HepG2 (cell line): ENCODE measurements at regions not wholly inside any gene's neighbourhood (a gene's known extent, or its start where the extent isn't known, plus 50 kb on each side); places are given as distances from the start of the nearest gene placed in this dataset.
A peak's percentile ranks its signal among the peaks of the same experiment; 100 is the strongest.

Experiments
- ARNTL ChIP-seq: sonication (generic); formaldehyde crosslinking; IDR thresholded peaks from 2 replicates; pipeline ENCODE4 v1.4.0; 2020; ENCODE audit warnings: mild to moderate bottlenecking, missing genetic modification reagents
- BHLHE40 ChIP-seq: IDR thresholded peaks from 2 replicates; pipeline ENCODE4 v1.6.1; 2011; ENCODE audit warnings: low read length, improper control_type of control experiment
- CREM ChIP-seq, 2 experiments: sonication (generic) in 1 of 2; formaldehyde crosslinking in 1 of 2; IDR thresholded peaks; 2 replicates each; pipeline versions ENCODE4 v1.4.0 to v1.6.1; 2016 to 2020; ENCODE audit warnings: antibody characterized with exemption in 1 of 2, mild to moderate bottlenecking in 1 of 2, missing genetic modification reagents in 1 of 2
- CSRNP2 ChIP-seq: sonication (generic); formaldehyde crosslinking; conservative IDR thresholded peaks from 2 replicates; pipeline ENCODE4 v1.8.0; 2022; ENCODE audit warnings: low read depth, missing genetic modification reagents
- DBP ChIP-seq: sonication (generic); formaldehyde crosslinking; IDR thresholded peaks from 2 replicates; pipeline ENCODE4 v1.4.0; 2020; ENCODE audit warnings: missing genetic modification reagents; ENCODE audit errors: not compliant biosample characterization
- FOXP1 ChIP-seq, 2 experiments: fragments of 450-650 bp in 1 of 2; IDR thresholded peaks; 2 replicates each; pipeline ENCODE4 v1.6.1; 2017 to 2018; ENCODE audit warnings: antibody characterized with exemption in 1 of 2
- HMGXB3 ChIP-seq: sonication (generic); formaldehyde crosslinking; IDR thresholded peaks from 2 replicates; pipeline ENCODE4 v1.4.0; 2020; ENCODE audit warnings: missing genetic modification reagents, borderline replicate concordance
- HOMEZ ChIP-seq: IDR thresholded peaks from 2 replicates; pipeline ENCODE4 v1.6.1; 2016; ENCODE audit warnings: low read depth
- MXI1 ChIP-seq: IDR thresholded peaks from 3 replicates; pipeline ENCODE4 v1.6.1; 2012; ENCODE audit warnings: low read depth, low read length, inconsistent platforms, borderline replicate concordance
- NONO ChIP-seq, 2 experiments: fragments of 450-650 bp in 1 of 2; sonication (generic) in 1 of 2; formaldehyde crosslinking in 1 of 2; IDR thresholded peaks in 1 of 2; conservative IDR thresholded peaks in 1 of 2; 2 replicates each; pipeline versions ENCODE4 v1.6.1 to v1.8.0; 2017 to 2022; ENCODE audit warnings: mild to moderate bottlenecking in 1 of 2, missing genetic modification reagents in 1 of 2, moderate library complexity in 1 of 2
- PREB ChIP-seq: sonication (generic); formaldehyde crosslinking; IDR thresholded peaks from 2 replicates; pipeline ENCODE4 v1.4.0; 2020; ENCODE audit warnings: missing genetic modification reagents
- TFE3 ChIP-seq: IDR thresholded peaks from 2 replicates; pipeline ENCODE4 v1.6.1; 2016
- ZEB1 ChIP-seq: IDR thresholded peaks from 2 replicates; pipeline ENCODE4 v1.6.1; 2012; ENCODE audit warnings: mild to moderate bottlenecking, low read depth, inconsistent platforms; ENCODE audit not compliant: insufficient replicate concordance
- ZMYM3 ChIP-seq: sonication (generic); formaldehyde crosslinking; IDR thresholded peaks from 2 replicates; pipeline ENCODE4 v1.5.1; 2020; ENCODE audit warnings: mild to moderate bottlenecking, missing genetic modification reagents
- ZNF431 ChIP-seq: sonication (generic); formaldehyde crosslinking; IDR thresholded peaks from 2 replicates; pipeline ENCODE4 v1.9.0; 2022; ENCODE audit warnings: missing genetic modification reagents, low read depth, mild to moderate bottlenecking, borderline replicate concordance
- ZNF576 ChIP-seq: sonication (generic); formaldehyde crosslinking; IDR thresholded peaks from 2 replicates; pipeline ENCODE4 v1.4.0; 2020; ENCODE audit warnings: mild to moderate bottlenecking, missing genetic modification reagents

- TF ChIP-seq HMGXB3 (no peak), ZEB1 (no peak), NONO (IDR thresholded peaks at IDR 0.05) (no peak), NONO (CRISPR knock-in tag; conservative IDR thresholded peaks at IDR 0.05) (no peak), BHLHE40 (peak; percentile 45; the same call in 1 of the 2 replicates), ZNF576 (CRISPR knock-in tag) (no peak), CSRNP2 (CRISPR knock-in tag) (no peak), DBP (no peak), PREB (CRISPR knock-in tag) (no peak), HOMEZ (CRISPR knock-in tag) (peak; percentile 70; the same call in 1 of the 2 replicates), FOXP1 (IDR thresholded peaks at IDR 0.05) (no peak), FOXP1 (CRISPR knock-in tag; IDR thresholded peaks at IDR 0.05) (peak; percentile 66), ZNF431 (no peak), ARNTL (peak; percentile 74; the same call in 1 of the 2 replicates), ZMYM3 (CRISPR knock-in tag) (peak; percentile 62), TFE3 (peak; percentile 24; the same call in 1 of the 2 replicates), MXI1 (no peak), CREM (IDR thresholded peaks at IDR 0.05) (peak; percentile 69; the same call in 1 of the 2 replicates), CREM (CRISPR knock-in tag; IDR thresholded peaks at IDR 0.05) (no peak)
Measured at GRCh38 chr12:115094163-115094816, 410.3 kb upstream of the TBX3 start (continued).
